Mesendoderm (in vitro differentiated cells): ENCODE measurements at regions not wholly inside any gene's neighbourhood (a gene's known extent, or its start where the extent isn't known, plus 50 kb on each side); places are given as distances from the start of the nearest gene placed in this dataset.

Source experiments
- DNase-seq: peaks from one replicate; pipeline ENCODE4 v3.0.0; 2013
- H2AK5ac ChIP-seq: 2 replicates; pipeline ENCODE4 v1.6.1; 2013; ENCODE audit warnings: low read length, inconsistent platforms
- H2BK120ac ChIP-seq: 2 replicates; pipeline ENCODE4 v1.6.1; 2013; ENCODE audit warnings: low read depth, mild to moderate bottlenecking, low read length, moderate library complexity, mixed read lengths
- H2BK15ac ChIP-seq: replicated peaks from 2 replicates; pipeline ENCODE4 v1.6.1; 2013; ENCODE audit warnings: low read depth, mild to moderate bottlenecking, moderate library complexity
- H2BK5ac ChIP-seq: 2 replicates; pipeline ENCODE4 v1.6.1; 2013; ENCODE audit warnings: low read length, inconsistent platforms
- H3K18ac ChIP-seq: 2 replicates; pipeline ENCODE4 v1.6.1; 2013; ENCODE audit warnings: mild to moderate bottlenecking, low read length, mixed read lengths
- H3K23ac ChIP-seq: one replicate; pipeline ENCODE4 v1.6.1; 2013; ENCODE audit warnings: low read length
- H3K27ac ChIP-seq: 2 replicates; pipeline ENCODE4 v1.5.1; 2013; ENCODE audit warnings: low read depth, mild to moderate bottlenecking, inconsistent platforms, low read length, moderate library complexity
- H3K27me3 ChIP-seq: 2 replicates; pipeline ENCODE4 v1.6.1; 2013; ENCODE audit warnings: low read length, control low read depth, mild to moderate bottlenecking, inconsistent platforms; ENCODE audit not compliant: insufficient read depth, poor library complexity
- H3K36me3 ChIP-seq: 2 replicates; pipeline ENCODE4 v1.6.1; 2013; ENCODE audit warnings: low read length, inconsistent platforms; ENCODE audit not compliant: control insufficient read depth, insufficient read depth
- H3K4ac ChIP-seq: one replicate; pipeline ENCODE4 v1.6.1; 2013; ENCODE audit warnings: low read depth, mild to moderate bottlenecking, low read length, moderate library complexity
- H3K4me1 ChIP-seq: 2 replicates; pipeline ENCODE4 v1.6.1; 2013; ENCODE audit warnings: low read depth, low read length, inconsistent platforms; ENCODE audit not compliant: control insufficient read depth
- H3K4me2 ChIP-seq: 2 replicates; pipeline ENCODE4 v1.6.1; 2013; ENCODE audit warnings: low read length
- H3K4me3 ChIP-seq: 2 replicates; pipeline ENCODE4 v1.5.1; 2013; ENCODE audit warnings: mild to moderate bottlenecking, low read length
- H3K56ac ChIP-seq: one replicate; pipeline ENCODE4 v1.6.1; 2013; ENCODE audit warnings: low read length
- H3K79me1 ChIP-seq: 2 replicates; pipeline ENCODE4 v1.6.1; 2013; ENCODE audit warnings: low read length, inconsistent platforms
- H3K79me2 ChIP-seq: 2 replicates; pipeline ENCODE4 v1.6.1; 2013; ENCODE audit warnings: mild to moderate bottlenecking, low read length; ENCODE audit not compliant: control insufficient read depth, insufficient read depth
- H3K9ac ChIP-seq: 2 replicates; pipeline ENCODE4 v1.6.1; 2013; ENCODE audit warnings: low read length, inconsistent platforms
- H4K5ac ChIP-seq: one replicate; pipeline ENCODE4 v1.6.1; 2013; ENCODE audit warnings: low read length
- H4K8ac ChIP-seq: one replicate; pipeline ENCODE4 v1.6.1; 2013; ENCODE audit warnings: low read depth, mild to moderate bottlenecking, control low read depth, low read length, moderate library complexity
- WGBS: extraction: QIAGEN DNeasy Blood & Tissue Kit; methylation state at CpG from one replicate; pipeline ENCODE4 v1.1.7; 2013; ENCODE audit warnings: low lambda C conversion rate, missing lambda C conversion rate; ENCODE audit not compliant: insufficient coverage; ENCODE audit errors: extremely low coverage; 5-methylcytosine and 5-hydroxymethylcytosine counted together

- H2BK120ac ChIP-seq: no peak overlapping the region
- no peak overlapping the region for H3K9ac ChIP-seq
- no CpG with 5 or more reads among the region's 7 CpGs for WGBS
- H3K79me2 ChIP-seq: no peaks in the 10 kb centered on the region
- H2BK5ac ChIP-seq: no peak overlapping the region
- no peak overlapping the region for H2AK5ac ChIP-seq
- H3K79me1 ChIP-seq: no peaks in the 10 kb centered on the region
- no peak for DNase-seq
- H4K5ac ChIP-seq: no peak overlapping the region
- no peaks in the 10 kb centered on the region for H3K27me3 ChIP-seq
- no peak overlapping the region for H4K8ac ChIP-seq
- no peak overlapping the region for H3K4ac ChIP-seq
- H3K27ac ChIP-seq: no peak overlapping the region
- no peaks in the 10 kb centered on the region for H3K36me3 ChIP-seq
- H3K23ac ChIP-seq: no peak overlapping the region
- H3K4me3 ChIP-seq: no peak overlapping the region
- no peak overlapping the region for H3K18ac ChIP-seq
- H3K4me2 ChIP-seq: no peak overlapping the region
- H2BK15ac ChIP-seq: no peak overlapping the region
- H3K56ac ChIP-seq: no peak overlapping the region
- H3K4me1 ChIP-seq: no peaks in the 10 kb centered on the region
These were observed 109.1 kb upstream of the CRHR1 start for GRCh38 chr17:45675012-45675411.

DNA sequence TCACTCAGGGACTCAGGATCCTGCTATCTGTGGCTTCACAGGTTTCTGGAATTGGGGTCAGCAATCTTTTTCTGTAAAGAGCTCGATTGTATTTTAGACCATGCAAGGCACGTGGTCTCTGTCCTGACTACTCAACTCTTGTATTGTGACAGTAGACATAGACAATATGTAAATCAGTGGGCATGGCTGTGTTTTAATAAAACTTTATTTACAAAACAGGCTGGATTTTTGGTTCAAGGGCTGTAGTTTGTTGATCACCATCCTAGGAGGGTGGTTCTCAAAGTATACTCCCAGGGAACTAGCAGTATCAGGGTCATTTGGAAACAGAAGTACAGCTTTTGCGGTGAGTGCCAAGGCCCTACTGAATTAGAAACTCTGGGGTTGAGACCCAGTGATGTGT, 108.2 kb upstream of the CRHR1 start:
- no peak overlapping the region for H2BK15ac ChIP-seq
- H3K27ac ChIP-seq: no peak overlapping the region
- no peak overlapping the region for H3K56ac ChIP-seq
- H3K4me3 ChIP-seq: no peak overlapping the region
- WGBS: no CpG with 5 or more reads among the region's 3 CpGs
- H3K79me1 ChIP-seq: no peaks in the 10 kb centered on the region
- DNase-seq: no peak
- no peak overlapping the region for H3K4ac ChIP-seq
- H3K9ac ChIP-seq: no peak overlapping the region
- H3K23ac ChIP-seq: no peak overlapping the region
- no peak overlapping the region for H3K18ac ChIP-seq
- H3K79me2 ChIP-seq: no peaks in the 10 kb centered on the region
- H2BK5ac ChIP-seq: no peak overlapping the region
- no peak overlapping the region for H2AK5ac ChIP-seq
- no peak overlapping the region for H4K8ac ChIP-seq
- H2BK120ac ChIP-seq: no peak overlapping the region
- no peak overlapping the region for H4K5ac ChIP-seq
- no peak overlapping the region for H3K4me2 ChIP-seq
- H3K27me3 ChIP-seq: no peaks in the 10 kb centered on the region
- no peaks in the 10 kb centered on the region for H3K4me1 ChIP-seq
- no peaks in the 10 kb centered on the region for H3K36me3 ChIP-seq

- no peak overlapping the region for H4K5ac ChIP-seq
- no peak overlapping the region for H3K9ac ChIP-seq
- no peak overlapping the region for H2AK5ac ChIP-seq
- WGBS: no CpG with 5 or more reads among the region's 6 CpGs
- H2BK5ac ChIP-seq: no peak overlapping the region
- H3K4me3 ChIP-seq: no peak overlapping the region
- no peak overlapping the region for H3K4ac ChIP-seq
- H3K27me3 ChIP-seq: no peaks in the 10 kb centered on the region
- no peak overlapping the region for H4K8ac ChIP-seq
- H3K79me1 ChIP-seq: no peaks in the 10 kb centered on the region
- H2BK120ac ChIP-seq: no peak overlapping the region
- no peaks in the 10 kb centered on the region for H3K4me1 ChIP-seq
- H3K18ac ChIP-seq: no peak overlapping the region
- no peak for DNase-seq
- no peak overlapping the region for H3K56ac ChIP-seq
- no peak overlapping the region for H2BK15ac ChIP-seq
- H3K4me2 ChIP-seq: no peak overlapping the region
- H3K79me2 ChIP-seq: no peaks in the 10 kb centered on the region
- no peak overlapping the region for H3K23ac ChIP-seq
- H3K27ac ChIP-seq: no peak overlapping the region
- H3K36me3 ChIP-seq: no peaks in the 10 kb centered on the region
These were observed 107.4 kb upstream of the CRHR1 start for GRCh38 chr17:45676695-45677094.

DNA sequence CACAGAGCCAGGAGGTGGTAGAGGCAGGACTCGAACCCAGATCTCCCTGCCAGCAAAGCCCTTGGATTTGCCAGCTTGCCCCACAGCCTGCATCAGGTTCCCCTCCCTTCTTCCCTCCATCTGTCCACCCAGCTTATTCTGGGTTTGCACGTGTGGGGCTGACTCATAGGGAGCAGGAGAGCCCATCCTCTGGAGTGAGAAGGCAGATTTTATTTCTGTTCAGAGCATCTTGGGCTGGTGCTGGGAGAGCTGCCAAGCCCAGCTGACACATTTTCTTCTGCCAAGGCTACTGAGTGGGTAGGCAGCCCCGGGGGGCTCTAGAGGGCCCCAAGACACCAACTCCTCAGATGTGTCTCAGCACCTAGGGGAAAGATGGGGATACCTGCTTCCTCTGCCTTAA, 106.3 kb upstream of the CRHR1 start:
- H2BK120ac ChIP-seq: no peak overlapping the region
- no peak overlapping the region for H2BK5ac ChIP-seq
- no peak overlapping the region for H3K27ac ChIP-seq
- no peak overlapping the region for H3K23ac ChIP-seq
- WGBS: no CpG with 5 or more reads among the region's 3 CpGs
- H2BK15ac ChIP-seq: no peak overlapping the region
- no peaks in the 10 kb centered on the region for H3K4me1 ChIP-seq
- no peak overlapping the region for H3K4me3 ChIP-seq
- H3K4me2 ChIP-seq: no peak overlapping the region
- no peak overlapping the region for H4K5ac ChIP-seq
- DNase-seq: no peak
- H3K79me1 ChIP-seq: no peaks in the 10 kb centered on the region
- H3K18ac ChIP-seq: no peak overlapping the region
- no peak overlapping the region for H2AK5ac ChIP-seq
- H3K36me3 ChIP-seq: no peaks in the 10 kb centered on the region
- H3K56ac ChIP-seq: no peak overlapping the region
- no peak overlapping the region for H3K9ac ChIP-seq
- H3K79me2 ChIP-seq: no peaks in the 10 kb centered on the region
- H3K4ac ChIP-seq: no peak overlapping the region
- H4K8ac ChIP-seq: no peak overlapping the region
- H3K27me3 ChIP-seq: no peaks in the 10 kb centered on the region

DNA sequence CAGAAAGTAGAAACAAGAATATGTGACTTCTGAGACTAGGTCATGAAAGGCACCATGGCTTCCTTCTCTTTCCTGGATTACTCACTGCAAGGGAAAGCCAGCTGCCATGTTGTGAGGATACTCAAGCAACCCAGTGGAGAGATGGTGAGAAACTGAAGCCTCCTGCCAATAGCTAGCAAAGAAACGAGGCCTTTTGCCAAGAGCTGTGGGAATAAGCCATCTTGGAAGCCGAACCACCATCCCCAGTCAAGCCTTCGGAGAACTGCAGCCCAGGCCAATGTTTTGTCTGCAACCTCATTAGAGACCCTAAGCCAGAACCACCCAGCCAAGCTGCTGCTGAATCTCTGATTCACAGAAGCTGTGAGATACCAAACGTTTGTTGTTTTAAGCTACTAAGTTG, 104.7 kb upstream of the CRHR1 start:
- H3K23ac ChIP-seq: no peak overlapping the region
- H3K79me2 ChIP-seq: no peaks in the 10 kb centered on the region
- H2BK120ac ChIP-seq: no peak overlapping the region
- H3K56ac ChIP-seq: no peak overlapping the region
- H3K4ac ChIP-seq: no peak overlapping the region
- no CpG with 5 or more reads among the region's 4 CpGs for WGBS
- no peak overlapping the region for H3K4me2 ChIP-seq
- no peak overlapping the region for H3K27ac ChIP-seq
- no peaks in the 10 kb centered on the region for H3K79me1 ChIP-seq
- no peaks in the 10 kb centered on the region for H3K27me3 ChIP-seq
- no peak overlapping the region for H3K4me3 ChIP-seq
- no peak overlapping the region for H4K5ac ChIP-seq
- H2AK5ac ChIP-seq: no peak overlapping the region
- H3K9ac ChIP-seq: no peak overlapping the region
- H2BK5ac ChIP-seq: no peak overlapping the region
- DNase-seq: no peak
- H3K4me1 ChIP-seq: no peaks in the 10 kb centered on the region
- H3K18ac ChIP-seq: no peak overlapping the region
- no peak overlapping the region for H4K8ac ChIP-seq
- no peak overlapping the region for H2BK15ac ChIP-seq
- H3K36me3 ChIP-seq: no peaks in the 10 kb centered on the region

GRCh38 chr17:45680360-45680759, 103.8 kb upstream of the CRHR1 start:
- H2AK5ac ChIP-seq: no peak overlapping the region
- DNase-seq: no peak
- no peaks in the 10 kb centered on the region for H3K4me1 ChIP-seq
- WGBS: no CpG with 5 or more reads among the region's 2 CpGs
- H3K4me2 ChIP-seq: no peak overlapping the region
- H3K27ac ChIP-seq: no peak overlapping the region
- H3K27me3 ChIP-seq: no peaks in the 10 kb centered on the region
- no peak overlapping the region for H3K4me3 ChIP-seq
- H4K8ac ChIP-seq: no peak overlapping the region
- no peaks in the 10 kb centered on the region for H3K36me3 ChIP-seq
- no peak overlapping the region for H2BK15ac ChIP-seq
- H3K79me2 ChIP-seq: no peaks in the 10 kb centered on the region
- no peak overlapping the region for H2BK5ac ChIP-seq
- no peak overlapping the region for H2BK120ac ChIP-seq
- no peak overlapping the region for H3K9ac ChIP-seq
- H3K56ac ChIP-seq: no peak overlapping the region
- no peak overlapping the region for H3K18ac ChIP-seq
- H3K4ac ChIP-seq: no peak overlapping the region
- H3K23ac ChIP-seq: no peak overlapping the region
- H3K79me1 ChIP-seq: no peaks in the 10 kb centered on the region
- H4K5ac ChIP-seq: no peak overlapping the region
